Hematopoietic multipotent progenitor cell treated with erythropoietin and hydrocortisone succinate and interleukin-3 and kit ligand, for 8 days (in vitro differentiated cells): ENCODE measurements at regions not wholly inside any gene's neighbourhood (a gene's known extent, or its start where the extent isn't known, plus 50 kb on each side); places are given as distances from the start of the nearest gene placed in this dataset.

Experiments
- DNase-seq: peaks from one replicate; pipeline ENCODE4 v3.0.0-alpha.2; 2015

- no peak for DNase-seq
Observed at GRCh38 chr21:25127007-25127406, 480.3 kb downstream of the MRPL39 start.

- no peak for DNase-seq
Observed at GRCh38 chr21:25126564-25126963, 480.7 kb downstream of the MRPL39 start.

GRCh38 chr21:25118648-25119047, 488.6 kb downstream of the MRPL39 start:
- DNase-seq: no peak

- no peak for DNase-seq
Observed at GRCh38 chr21:25115021-25115420, 492.3 kb downstream of the MRPL39 start.

GRCh38 chr21:25107708-25108107, 499.6 kb downstream of the MRPL39 start:
- no peak for DNase-seq

- no peak for DNase-seq
Observed at GRCh38 chr21:25103500-25104207, 503.6 kb downstream of the MRPL39 start.

- no peak for DNase-seq
Observed at GRCh38 chr21:25097648-25098047, 509.6 kb downstream of the MRPL39 start.

- no peak for DNase-seq
Observed at GRCh38 chr21:25094695-25095094, 512.6 kb downstream of the MRPL39 start.

GRCh38 chr21:25092441-25093011, 514.8 kb downstream of the MRPL39 start:
- DNase-seq: no peak

- no peak for DNase-seq
Observed at GRCh38 chr21:25081096-25081495, 526.2 kb downstream of the MRPL39 start.

- DNase-seq: no peak
Observed at GRCh38 chr21:25080661-25081060, 526.6 kb downstream of the MRPL39 start.

- DNase-seq: no peak
Observed at GRCh38 chr21:25080141-25080540, 527.1 kb downstream of the MRPL39 start.

GRCh38 chr21:25079053-25079452, 528.2 kb downstream of the MRPL39 start:
- DNase-seq: no peak

- no peak for DNase-seq
Observed at GRCh38 chr21:25062061-25062460, 545.2 kb downstream of the MRPL39 start.

GRCh38 chr21:25054689-25055088, 552.6 kb downstream of the MRPL39 start:
- DNase-seq: no peak

GRCh38 chr21:25039461-25040380, 567.6 kb downstream of the MRPL39 start:
- DNase-seq: no peak

- no peak for DNase-seq
Observed at GRCh38 chr21:25036775-25037174, 570.5 kb downstream of the MRPL39 start.

GRCh38 chr21:25031750-25032149, 575.5 kb downstream of the MRPL39 start:
- no peak for DNase-seq

- DNase-seq: no peak
Observed at GRCh38 chr21:25029580-25029979, 577.7 kb downstream of the MRPL39 start.

- no peak for DNase-seq
Observed at GRCh38 chr21:25025596-25025995, 581.7 kb downstream of the MRPL39 start.

GRCh38 chr21:25024639-25025038, 582.6 kb downstream of the MRPL39 start:
- no peak for DNase-seq

GRCh38 chr21:25005388-25005787, 601.9 kb downstream of the MRPL39 start:
- no peak for DNase-seq

- DNase-seq: no peak
Observed at GRCh38 chr21:25002676-25003075, 604.6 kb downstream of the MRPL39 start.

GRCh38 chr21:24995216-24995615, 612.1 kb downstream of the MRPL39 start:
- DNase-seq: no peak
